ENCODE measurements at regions not wholly inside any gene's neighbourhood (a gene's known extent, or its start where the extent isn't known, plus 50 kb on each side); places are given as distances from the start of the nearest gene placed in this dataset.

DNA sequence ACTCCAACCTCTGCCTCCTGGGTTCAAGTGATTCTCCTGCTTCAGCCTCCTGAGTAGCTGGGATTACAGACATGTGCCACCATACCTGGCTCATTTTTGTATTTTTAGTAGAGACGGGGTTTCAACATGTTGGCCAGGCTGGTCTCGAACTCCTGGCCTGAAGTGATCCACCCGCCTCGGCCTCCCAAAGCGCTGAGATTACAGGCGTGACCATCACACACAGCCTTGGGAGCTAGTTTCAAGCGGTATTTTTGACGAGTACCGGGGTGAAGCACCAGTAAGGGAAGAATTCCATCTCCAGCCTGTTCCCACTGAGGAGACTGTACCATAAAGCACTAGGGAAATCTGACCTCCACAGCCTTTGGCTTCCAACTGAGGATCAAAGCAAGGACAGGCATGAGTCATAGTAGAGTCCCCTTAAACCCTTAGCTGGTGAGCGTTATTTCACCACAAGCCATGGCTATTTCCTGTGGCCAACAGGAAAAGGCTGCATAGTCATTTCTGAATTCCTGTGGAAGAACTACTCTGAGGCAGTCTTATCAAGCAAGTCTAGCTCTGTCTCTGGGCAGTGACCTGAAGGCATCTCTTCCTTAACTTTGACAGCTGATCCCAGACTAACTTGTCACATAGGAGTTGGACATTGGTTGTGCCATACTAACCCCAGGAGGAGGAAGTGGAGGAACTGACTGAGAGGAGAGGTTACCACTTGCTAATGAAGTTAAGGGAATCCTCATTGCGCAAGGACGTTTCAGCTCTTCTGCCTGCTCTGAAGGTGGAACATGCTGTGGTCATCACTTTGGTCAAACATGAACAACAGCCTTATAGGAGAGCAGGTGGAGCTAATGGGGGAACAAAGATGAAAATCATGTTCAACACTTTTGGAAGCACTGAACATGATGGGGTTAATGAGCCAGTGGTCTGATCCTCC, 85.8 kb upstream of the DMRT1 start:
- Histone ChIP-seq H2AFZ (ENCODE audit: control insufficient read depth, low read depth, low read length) (no peak overlapping the region), H3K27me3 (replicated peaks in 1 of 2; ENCODE audit: control insufficient read depth in 2 of 2, insufficient read depth in 2 of 2, low read length in 1 of 2) (peaks cover 0 to 3% of the 10 kb centered on the region in 2 experiments; a peak in 1 of 4 replicates), H3K9ac (ENCODE audit: control insufficient read depth, insufficient read depth, low read length) (no peak overlapping the region), H3K9me3 (replicated peaks; ENCODE audit: control insufficient read depth, insufficient read depth, low read length) (no peaks in the 10 kb centered on the region), H3K4me2 (ENCODE audit: control insufficient read depth, insufficient read depth) (no peak overlapping the region), H3K27ac (ENCODE audit: control insufficient read depth, insufficient read depth) (no peak overlapping the region), H3K36me3 (ENCODE audit: control insufficient read depth in 2 of 2, insufficient read depth in 2 of 2, low read length in 1 of 2) (no peaks in the 10 kb centered on the region), H3K79me2 (ENCODE audit: control insufficient read depth, insufficient read depth, low read length) (no peaks in the 10 kb centered on the region), H4K20me1 (ENCODE audit: control insufficient read depth, insufficient read depth) (no peaks in the 10 kb centered on the region), H3K4me3 (no peak overlapping the region), H3K4me1 (ENCODE audit: control insufficient read depth, insufficient read depth, low read length) (peaks cover 5% of the 10 kb centered on the region; the same call in 1 of the 2 replicates)
- 34% methylated on average over 12 of the region's 12 CpGs for WGBS (ENCODE audit: insufficient coverage, insufficient replicate concordance, low lambda C conversion rate, missing lambda C conversion rate)
- ATAC-seq (peak; percentile 63), DNase-seq (ENCODE audit: low read depth, low spot score) (no peak), FAIRE-seq (no peak)
- no TSS peak for BruUV-seq (replicated peaks)
- CTCF ChIA-PET, result interaction anchor here (1.2 to 2.1 kb wide), 2 partner anchors 47 to 248 kb away, joined by 3 to 6 read pairs; no protein-coding TSS in a partner anchor
- intact Hi-C loops (cut with micrococcal nuclease; ENCODE audit: unreplicated experiment) (loop anchor here (2.0 to 5.0 kb wide), 2 partner anchors 128 to 141 kb away; no protein-coding TSS in a partner anchor), in situ Hi-C loops (cut with MboI) (no loop called here)
- RAD21 ChIA-PET (ENCODE audit: unreplicated experiment), result no interaction called here
- SMC1A ChIA-PET (ENCODE audit: uncharacterized antibody, unreplicated experiment), result no interaction called here
- POLR2A ChIA-PET, result interaction anchor here (0.6 kb wide), 1 partner anchor 133 kb away, joined by 7 read pairs; no protein-coding TSS in a partner anchor
- TF ChIP-seq IKZF1 (conservative IDR thresholded peaks at IDR 0.05) (peak; percentile 36; the same call in 1 of the 2 replicates), RAD21 (IDR thresholded peaks at IDR 0.05; ENCODE audit: insufficient read depth, low read depth, low read length) (no peak), RUNX3 (IDR thresholded peaks at IDR 0.05; ENCODE audit: low read length) (peak; percentile 53), KDM1A (IDR thresholded peaks at IDR 0.05; ENCODE audit: borderline replicate concordance) (no peak), FOXM1 (IDR thresholded peaks at IDR 0.05; ENCODE audit: low read depth, low read length) (no peak)

DNA sequence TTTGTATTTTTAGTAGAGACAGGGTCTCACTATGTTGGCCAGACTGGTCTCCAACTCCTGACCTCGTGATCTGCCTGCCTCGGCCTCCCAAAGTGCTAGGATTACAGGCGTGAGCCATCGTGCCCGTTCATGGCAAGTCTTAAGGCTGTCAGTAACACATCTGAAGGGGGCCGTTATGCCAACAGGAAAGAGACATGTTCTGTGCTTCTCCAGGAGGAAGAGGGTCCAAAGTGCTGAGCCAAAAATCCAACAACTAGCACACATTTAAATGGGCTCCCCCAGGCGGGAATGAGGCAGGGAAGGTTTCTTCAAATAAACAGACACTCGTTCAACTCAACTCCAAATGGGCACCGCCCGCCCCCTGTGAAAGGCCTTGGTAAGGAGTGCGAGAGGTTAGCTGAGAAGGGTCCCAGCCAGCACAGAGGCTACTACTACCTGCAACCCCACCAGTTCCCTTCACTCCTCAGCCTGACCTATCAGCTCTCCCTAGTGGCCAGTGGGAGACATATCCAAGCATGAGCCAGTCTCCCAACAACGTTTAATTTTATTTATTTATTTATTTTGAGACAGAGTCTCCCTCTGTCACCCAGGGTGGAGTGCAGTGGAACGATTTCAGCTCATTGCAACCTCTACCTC, 84.1 kb upstream of the DMRT1 start:
- Histone ChIP-seq H3K9ac (ENCODE audit: control insufficient read depth, insufficient read depth, low read length) (no peak overlapping the region), H2AFZ (ENCODE audit: control insufficient read depth, low read depth, low read length) (no peak overlapping the region), H3K79me2 (ENCODE audit: control insufficient read depth, insufficient read depth, low read length) (no peaks in the 10 kb centered on the region), H3K27me3 (replicated peaks in 1 of 2; ENCODE audit: control insufficient read depth in 2 of 2, insufficient read depth in 2 of 2, low read length in 1 of 2) (no peaks in the 10 kb centered on the region; a peak in 2 of 4 replicates), H4K20me1 (ENCODE audit: control insufficient read depth, insufficient read depth) (no peaks in the 10 kb centered on the region), H3K27ac (ENCODE audit: control insufficient read depth, insufficient read depth) (no peak overlapping the region), H3K4me3 (no peak overlapping the region), H3K9me3 (replicated peaks; ENCODE audit: control insufficient read depth, insufficient read depth, low read length) (no peaks in the 10 kb centered on the region), H3K4me1 (ENCODE audit: control insufficient read depth, insufficient read depth, low read length) (peaks cover 5% of the 10 kb centered on the region; the same call in 1 of the 2 replicates), H3K36me3 (ENCODE audit: control insufficient read depth in 2 of 2, insufficient read depth in 2 of 2, low read length in 1 of 2) (no peaks in the 10 kb centered on the region), H3K4me2 (ENCODE audit: control insufficient read depth, insufficient read depth) (no peak overlapping the region)
- BruUV-seq (replicated peaks), result no TSS peak
- RAD21 ChIA-PET (ENCODE audit: unreplicated experiment), result no interaction called here
- no peak for FAIRE-seq
- ATAC-seq, result peak; percentile 82
- WGBS (ENCODE audit: insufficient coverage, insufficient replicate concordance, low lambda C conversion rate, missing lambda C conversion rate), result 43% methylated on average over 13 of the region's 13 CpGs
- no peak for DNase-seq (ENCODE audit: low read depth, low spot score)
- POLR2A ChIA-PET, result no interaction called here
- TF ChIP-seq TCF12 (IDR thresholded peaks at IDR 0.05; ENCODE audit: low read depth, low read length) (no peak), BCL11A (IDR thresholded peaks at IDR 0.05; ENCODE audit: low read depth, low read length) (no peak), RAD21 (IDR thresholded peaks at IDR 0.05; ENCODE audit: insufficient read depth, low read depth, low read length) (peak; percentile 30; the same call in 1 of the 2 replicates), NR2F1 (conservative IDR thresholded peaks at IDR 0.05) (no peak), ZNF207 (IDR thresholded peaks at IDR 0.05; ENCODE audit: borderline replicate concordance) (no peak)
- TF ChIP-seq, protein P1, sequence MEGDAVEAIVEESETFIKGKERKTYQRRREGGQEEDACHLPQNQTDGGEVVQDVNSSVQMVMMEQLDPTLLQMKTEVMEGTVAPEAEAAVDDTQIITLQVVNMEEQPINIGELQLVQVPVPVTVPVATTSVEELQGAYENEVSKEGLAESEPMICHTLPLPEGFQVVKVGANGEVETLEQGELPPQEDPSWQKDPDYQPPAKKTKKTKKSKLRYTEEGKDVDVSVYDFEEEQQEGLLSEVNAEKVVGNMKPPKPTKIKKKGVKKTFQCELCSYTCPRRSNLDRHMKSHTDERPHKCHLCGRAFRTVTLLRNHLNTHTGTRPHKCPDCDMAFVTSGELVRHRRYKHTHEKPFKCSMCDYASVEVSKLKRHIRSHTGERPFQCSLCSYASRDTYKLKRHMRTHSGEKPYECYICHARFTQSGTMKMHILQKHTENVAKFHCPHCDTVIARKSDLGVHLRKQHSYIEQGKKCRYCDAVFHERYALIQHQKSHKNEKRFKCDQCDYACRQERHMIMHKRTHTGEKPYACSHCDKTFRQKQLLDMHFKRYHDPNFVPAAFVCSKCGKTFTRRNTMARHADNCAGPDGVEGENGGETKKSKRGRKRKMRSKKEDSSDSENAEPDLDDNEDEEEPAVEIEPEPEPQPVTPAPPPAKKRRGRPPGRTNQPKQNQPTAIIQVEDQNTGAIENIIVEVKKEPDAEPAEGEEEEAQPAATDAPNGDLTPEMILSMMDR (IDR thresholded peaks at IDR 0.05 in 2 of 3, conservative IDR thresholded peaks at IDR 0.05 in 1 of 3; ENCODE audit: control insufficient read depth in 2 of 3, extremely low read depth in 1 of 3, insufficient read depth in 1 of 3, low read depth in 3 of 3, low read length in 3 of 3), result peak in 2 of 3 experiments; percentile 26 to 29; a peak in 2 of 6 replicates
- SMC1A ChIA-PET (ENCODE audit: uncharacterized antibody, unreplicated experiment), result no interaction called here
- in situ Hi-C loops (cut with MboI), result no loop called here
- CTCF ChIA-PET, result no interaction called here
- intact Hi-C loops (cut with micrococcal nuclease; ENCODE audit: unreplicated experiment), result loop anchor here (2.0 to 5.0 kb wide), 2 partner anchors 130 to 143 kb away; no protein-coding TSS in a partner anchor

Measured in GM12878 (cell line).